KMS-11 (cell line): ENCODE measurements at regions not wholly inside any gene's neighbourhood (a gene's known extent, or its start where the extent isn't known, plus 50 kb on each side); places are given as distances from the start of the nearest gene placed in this dataset.

Source experiments
- H2AFZ ChIP-seq: fragments of 200-600 bp; sonication (generic); 2 replicates; pipeline ENCODE4 v1.6.1; 2016; ENCODE audit warnings: antibody characterized with exemption, mixed run types, low read depth
- H3K27ac ChIP-seq: fragments of 200-600 bp; sonication (generic); 2 replicates; pipeline ENCODE4 v1.6.1; 2016; ENCODE audit warnings: mild to moderate bottlenecking, mixed run types
- H3K27me3 ChIP-seq: fragments of 200-600 bp; sonication (generic); 2 replicates; pipeline ENCODE4 v1.6.1; 2017; ENCODE audit warnings: mild to moderate bottlenecking, low read depth, mixed run types, moderate library complexity; ENCODE audit not compliant: insufficient read depth
- H3K36me3 ChIP-seq: fragments of 200-600 bp; sonication (generic); 2 replicates; pipeline ENCODE4 v1.6.1; 2017; ENCODE audit warnings: mild to moderate bottlenecking, mixed run types; ENCODE audit not compliant: insufficient read depth
- H3K4me1 ChIP-seq: fragments of 200-600 bp; sonication (generic); 2 replicates; pipeline ENCODE4 v1.6.1; 2016; ENCODE audit warnings: mild to moderate bottlenecking, low read depth, mixed run types; ENCODE audit not compliant: poor library complexity, severe bottlenecking
- H3K4me2 ChIP-seq: fragments of 200-600 bp; sonication (generic); 2 replicates; pipeline ENCODE4 v1.7.0; 2016; ENCODE audit warnings: mild to moderate bottlenecking, mixed run types
- H3K4me3 ChIP-seq: fragments of 200-600 bp; sonication (generic); IDR thresholded peaks from 2 replicates; pipeline ENCODE4 v1.6.1; 2017; ENCODE audit warnings: low read depth, low read length, mixed read lengths; ENCODE audit not compliant: insufficient read depth
- H3K79me2 ChIP-seq: fragments of 200-600 bp; sonication (generic); 2 replicates; pipeline ENCODE4 v1.6.1; 2016; ENCODE audit warnings: low read depth, mixed run types; ENCODE audit not compliant: insufficient read depth
- H3K9ac ChIP-seq: fragments of 200-600 bp; sonication (generic); 2 replicates; pipeline ENCODE4 v1.6.1; 2016; ENCODE audit warnings: mild to moderate bottlenecking, mixed run types
- H4K20me1 ChIP-seq: fragments of 200-600 bp; sonication (generic); 2 replicates; pipeline ENCODE4 v1.6.1; 2016; ENCODE audit warnings: mild to moderate bottlenecking, mixed run types; ENCODE audit not compliant: insufficient read depth
- TF ChIP-seq, protein P1 (sequence below): fragments of 200-600 bp; sonication (generic); conservative IDR thresholded peaks from 2 replicates; pipeline ENCODE4 v1.6.1; 2017; ENCODE audit warnings: low read depth, mild to moderate bottlenecking, antibody characterized with exemption, low read length, moderate library complexity, mixed read lengths

GRCh38 chr10:8990280-8990987 lies 935.9 kb downstream of the GATA3 start:
- Histone ChIP-seq H3K4me3 (no peak overlapping the region), H4K20me1 (no peaks in the 10 kb centered on the region), H3K27ac (no peak overlapping the region), H3K79me2 (no peaks in the 10 kb centered on the region), H3K36me3 (no peaks in the 10 kb centered on the region), H2AFZ (no peak overlapping the region), H3K4me2 (no peak overlapping the region), H3K9ac (no peak overlapping the region), H3K27me3 (no peaks in the 10 kb centered on the region), H3K4me1 (no peaks in the 10 kb centered on the region)
- TF ChIP-seq, protein P1, sequence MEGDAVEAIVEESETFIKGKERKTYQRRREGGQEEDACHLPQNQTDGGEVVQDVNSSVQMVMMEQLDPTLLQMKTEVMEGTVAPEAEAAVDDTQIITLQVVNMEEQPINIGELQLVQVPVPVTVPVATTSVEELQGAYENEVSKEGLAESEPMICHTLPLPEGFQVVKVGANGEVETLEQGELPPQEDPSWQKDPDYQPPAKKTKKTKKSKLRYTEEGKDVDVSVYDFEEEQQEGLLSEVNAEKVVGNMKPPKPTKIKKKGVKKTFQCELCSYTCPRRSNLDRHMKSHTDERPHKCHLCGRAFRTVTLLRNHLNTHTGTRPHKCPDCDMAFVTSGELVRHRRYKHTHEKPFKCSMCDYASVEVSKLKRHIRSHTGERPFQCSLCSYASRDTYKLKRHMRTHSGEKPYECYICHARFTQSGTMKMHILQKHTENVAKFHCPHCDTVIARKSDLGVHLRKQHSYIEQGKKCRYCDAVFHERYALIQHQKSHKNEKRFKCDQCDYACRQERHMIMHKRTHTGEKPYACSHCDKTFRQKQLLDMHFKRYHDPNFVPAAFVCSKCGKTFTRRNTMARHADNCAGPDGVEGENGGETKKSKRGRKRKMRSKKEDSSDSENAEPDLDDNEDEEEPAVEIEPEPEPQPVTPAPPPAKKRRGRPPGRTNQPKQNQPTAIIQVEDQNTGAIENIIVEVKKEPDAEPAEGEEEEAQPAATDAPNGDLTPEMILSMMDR: no peak

DNA sequence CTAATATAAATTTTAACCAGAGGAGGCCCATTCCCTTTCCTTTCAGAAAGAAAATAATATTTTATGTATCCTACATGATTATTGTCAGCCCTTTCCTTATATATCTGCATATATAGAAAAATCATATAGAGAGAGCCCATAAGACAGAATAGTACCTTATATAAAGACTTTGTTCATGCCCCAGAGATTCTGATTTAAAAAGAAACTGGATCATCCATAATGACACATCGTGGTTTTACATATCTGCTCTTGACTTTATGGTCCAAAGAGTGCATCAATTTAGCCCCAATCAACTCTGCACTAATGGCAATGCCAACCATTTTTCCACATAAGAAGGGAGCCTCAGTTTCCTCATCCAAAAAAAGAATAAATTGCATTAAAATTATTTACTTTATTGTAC lies 937.5 kb downstream of the GATA3 start:
- H3K27ac ChIP-seq: no peak overlapping the region
- H3K4me1 ChIP-seq: no peaks in the 10 kb centered on the region
- TF ChIP-seq, protein P1: no peak
- H3K27me3 ChIP-seq: no peaks in the 10 kb centered on the region
- no peak overlapping the region for H2AFZ ChIP-seq
- H3K4me3 ChIP-seq: no peak overlapping the region
- no peaks in the 10 kb centered on the region for H4K20me1 ChIP-seq
- H3K79me2 ChIP-seq: no peaks in the 10 kb centered on the region
- H3K9ac ChIP-seq: no peak overlapping the region
- no peaks in the 10 kb centered on the region for H3K36me3 ChIP-seq
- no peak overlapping the region for H3K4me2 ChIP-seq

DNA sequence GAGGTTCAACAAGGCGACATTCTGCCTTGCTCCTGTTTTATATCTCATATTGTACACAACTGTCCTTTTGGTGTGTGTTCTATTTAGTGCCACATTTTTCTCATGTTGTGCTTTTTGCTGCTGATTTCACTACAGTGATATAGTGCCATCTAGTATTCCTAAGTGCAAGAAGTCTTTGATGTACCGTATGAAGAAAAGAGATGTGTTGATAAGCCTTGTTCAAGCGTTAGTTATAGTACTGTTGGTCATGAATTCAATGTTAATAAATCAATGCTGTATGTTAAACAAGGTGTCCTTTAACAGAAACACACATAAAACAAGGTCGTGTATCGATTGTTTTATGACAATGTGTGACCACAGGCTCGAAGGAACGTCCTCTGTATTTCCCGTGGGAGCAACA lies 939.4 kb downstream of the GATA3 start:
- Histone ChIP-seq H3K4me1 (no peaks in the 10 kb centered on the region), H3K4me2 (no peak overlapping the region), H3K4me3 (no peak overlapping the region), H4K20me1 (no peaks in the 10 kb centered on the region), H3K79me2 (no peaks in the 10 kb centered on the region), H3K27ac (no peak overlapping the region), H3K9ac (no peak overlapping the region), H3K27me3 (no peaks in the 10 kb centered on the region), H2AFZ (no peak overlapping the region), H3K36me3 (no peaks in the 10 kb centered on the region)
- TF ChIP-seq, protein P1: no peak

- Histone ChIP-seq H3K4me3 (no peak overlapping the region), H3K4me1 (no peaks in the 10 kb centered on the region), H3K27ac (no peak overlapping the region), H3K9ac (no peak overlapping the region), H3K79me2 (no peaks in the 10 kb centered on the region), H3K27me3 (no peaks in the 10 kb centered on the region), H4K20me1 (no peaks in the 10 kb centered on the region), H3K4me2 (no peak overlapping the region), H2AFZ (no peak overlapping the region), H3K36me3 (no peaks in the 10 kb centered on the region)
- TF ChIP-seq, protein P1: no peak
Observed at GRCh38 chr10:8998751-8999150, 944.3 kb downstream of the GATA3 start.
